T-helper 22 cell (primary cell): ENCODE measurements at regions not wholly inside any gene's neighbourhood (a gene's known extent, or its start where the extent isn't known, plus 50 kb on each side); places are given as distances from the start of the nearest gene placed in this dataset.

Experiments
- DNase-seq: peaks from one replicate; pipeline ENCODE4 v3.0.0-alpha.2; 2020; ENCODE audit warnings: low read depth

GRCh38 chr1:192524223-192524622, 51.4 kb upstream of the RGS1 start:
- DNase-seq, result no peak
